ENCODE measurements at regions not wholly inside any gene's neighbourhood (a gene's known extent, or its start where the extent isn't known, plus 50 kb on each side); places are given as distances from the start of the nearest gene placed in this dataset.

DNA sequence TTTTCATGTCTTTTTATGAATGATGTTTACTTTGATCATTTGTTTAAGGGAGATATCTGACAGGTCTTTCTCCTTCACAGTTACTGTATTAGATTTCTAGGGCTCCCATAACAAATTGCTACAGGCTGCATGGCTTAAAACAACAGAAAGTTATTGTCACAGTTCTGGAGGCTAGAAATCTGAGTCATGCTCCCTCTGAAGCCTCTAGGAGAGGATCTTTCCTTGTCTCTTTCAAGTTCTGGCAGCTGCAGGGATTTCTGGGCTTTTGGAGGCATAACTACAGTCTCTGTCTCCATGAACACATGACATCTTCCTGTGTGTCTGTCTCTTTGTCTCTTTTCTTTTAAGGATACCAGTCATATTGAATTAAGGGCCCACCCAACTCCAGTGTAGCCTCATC lies 557.3 kb upstream of the SEMA6A start (continued):
- no peak for TF ChIP-seq JUNB (IDR thresholded peaks at IDR 0.05; ENCODE audit: unreplicated experiment)
- TF ChIP-seq EZH2phosphoT487 (IDR thresholded peaks at IDR 0.05; ENCODE audit: unreplicated experiment), result no peak
- TF ChIP-seq, protein P1, sequence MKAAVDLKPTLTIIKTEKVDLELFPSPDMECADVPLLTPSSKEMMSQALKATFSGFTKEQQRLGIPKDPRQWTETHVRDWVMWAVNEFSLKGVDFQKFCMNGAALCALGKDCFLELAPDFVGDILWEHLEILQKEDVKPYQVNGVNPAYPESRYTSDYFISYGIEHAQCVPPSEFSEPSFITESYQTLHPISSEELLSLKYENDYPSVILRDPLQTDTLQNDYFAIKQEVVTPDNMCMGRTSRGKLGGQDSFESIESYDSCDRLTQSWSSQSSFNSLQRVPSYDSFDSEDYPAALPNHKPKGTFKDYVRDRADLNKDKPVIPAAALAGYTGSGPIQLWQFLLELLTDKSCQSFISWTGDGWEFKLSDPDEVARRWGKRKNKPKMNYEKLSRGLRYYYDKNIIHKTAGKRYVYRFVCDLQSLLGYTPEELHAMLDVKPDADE (IDR thresholded peaks at IDR 0.05), result no peak
- no peak for TF ChIP-seq ZNF331 (CRISPR knock-in tag; IDR thresholded peaks at IDR 0.05; ENCODE audit: low read depth)

DNA sequence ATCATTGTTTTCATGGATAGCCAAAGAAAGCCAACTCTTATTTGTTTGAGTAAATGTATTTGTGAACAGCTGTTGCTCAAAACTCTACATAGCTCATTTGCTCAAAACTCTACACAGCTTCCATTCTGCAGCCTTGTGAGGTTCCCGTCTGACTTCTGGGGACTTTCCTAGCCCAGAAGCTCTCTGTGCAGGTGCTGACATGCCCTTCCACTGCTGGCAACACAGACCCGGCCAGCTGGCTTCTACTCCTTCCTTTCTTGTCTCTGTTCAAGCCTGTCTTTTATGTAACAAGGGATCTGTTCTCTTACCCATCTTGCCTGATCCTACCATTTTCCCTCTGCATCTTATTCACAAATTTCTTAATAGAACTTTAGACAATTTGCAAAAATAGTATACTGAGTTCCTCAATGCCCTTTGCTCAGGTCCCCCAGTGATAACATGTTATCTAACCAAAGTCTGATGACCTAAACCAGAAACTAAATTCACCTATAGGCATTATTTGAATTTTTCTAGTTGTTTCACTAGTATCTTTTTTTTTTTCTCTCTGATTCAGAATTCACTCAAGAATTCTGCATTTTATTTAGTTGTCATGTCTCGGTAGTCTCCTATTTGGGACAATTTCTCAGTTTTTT lies 556.5 kb upstream of the SEMA6A start:
- no peak overlapping the region for H3K27ac ChIP-seq (ENCODE audit: low read depth)
- H3K9me2 ChIP-seq (ENCODE audit: insufficient read depth), result no peaks in the 10 kb centered on the region; the same call in 1 of the 2 replicates
- H3K27me3 ChIP-seq (ENCODE audit: insufficient read depth), result no peaks in the 10 kb centered on the region
- ATAC-seq, result no peak
- H3K27me3 Mint-ChIP-seq (ENCODE audit: insufficient read depth, low read depth, poor library complexity), result peaks cover 2% of the 10 kb centered on the region
- H3K36me3 Mint-ChIP-seq (ENCODE audit: low read depth), result peaks cover 3% of the 10 kb centered on the region; the same call in 1 of the 3 replicates
- H4K20me1 ChIP-seq (replicated peaks; ENCODE audit: insufficient read depth), result no peaks in the 10 kb centered on the region
- H3K4me3 ChIP-seq, result no peak overlapping the region
- H3K36me3 ChIP-seq (ENCODE audit: insufficient read depth), result no peaks in the 10 kb centered on the region
- 0 out of 3 replicates have a peak, but pooled peaks cover 3% of the 10 kb centered on the region for H3K4me1 Mint-ChIP-seq
- H2AFZ ChIP-seq, result no peak overlapping the region
- no peaks in the 10 kb centered on the region for H3K79me2 ChIP-seq (replicated peaks; ENCODE audit: insufficient read depth)
- DNase-seq (ENCODE audit: low spot score), result no peak
- H3K4me2 ChIP-seq, result no peak overlapping the region
- H3K4me3 Mint-ChIP-seq, result no peak overlapping the region
- H3K9me3 Mint-ChIP-seq, result peaks cover 6% of the 10 kb centered on the region; the same call in 1 of the 3 replicates
- no peaks in the 10 kb centered on the region for H3F3A ChIP-seq (replicated peaks; ENCODE audit: low read depth)
- H3K27ac Mint-ChIP-seq, result no peak overlapping the region
- H3K4me1 ChIP-seq (ENCODE audit: insufficient read depth), result no peaks in the 10 kb centered on the region
- TF ChIP-seq NANOG (IDR thresholded peaks at IDR 0.05; ENCODE audit: borderline replicate concordance), result no peak
- no peak for TF ChIP-seq POLR2AphosphoS5 (IDR thresholded peaks at IDR 0.05; ENCODE audit: low read depth)
- no peak for TF ChIP-seq EZH2phosphoT487 (IDR thresholded peaks at IDR 0.05; ENCODE audit: unreplicated experiment)
- TF ChIP-seq STAT1 (IDR thresholded peaks at IDR 0.05; ENCODE audit: unreplicated experiment), result no peak
- TF ChIP-seq JUNB (IDR thresholded peaks at IDR 0.05; ENCODE audit: unreplicated experiment), result no peak
- TF ChIP-seq, protein P2, sequence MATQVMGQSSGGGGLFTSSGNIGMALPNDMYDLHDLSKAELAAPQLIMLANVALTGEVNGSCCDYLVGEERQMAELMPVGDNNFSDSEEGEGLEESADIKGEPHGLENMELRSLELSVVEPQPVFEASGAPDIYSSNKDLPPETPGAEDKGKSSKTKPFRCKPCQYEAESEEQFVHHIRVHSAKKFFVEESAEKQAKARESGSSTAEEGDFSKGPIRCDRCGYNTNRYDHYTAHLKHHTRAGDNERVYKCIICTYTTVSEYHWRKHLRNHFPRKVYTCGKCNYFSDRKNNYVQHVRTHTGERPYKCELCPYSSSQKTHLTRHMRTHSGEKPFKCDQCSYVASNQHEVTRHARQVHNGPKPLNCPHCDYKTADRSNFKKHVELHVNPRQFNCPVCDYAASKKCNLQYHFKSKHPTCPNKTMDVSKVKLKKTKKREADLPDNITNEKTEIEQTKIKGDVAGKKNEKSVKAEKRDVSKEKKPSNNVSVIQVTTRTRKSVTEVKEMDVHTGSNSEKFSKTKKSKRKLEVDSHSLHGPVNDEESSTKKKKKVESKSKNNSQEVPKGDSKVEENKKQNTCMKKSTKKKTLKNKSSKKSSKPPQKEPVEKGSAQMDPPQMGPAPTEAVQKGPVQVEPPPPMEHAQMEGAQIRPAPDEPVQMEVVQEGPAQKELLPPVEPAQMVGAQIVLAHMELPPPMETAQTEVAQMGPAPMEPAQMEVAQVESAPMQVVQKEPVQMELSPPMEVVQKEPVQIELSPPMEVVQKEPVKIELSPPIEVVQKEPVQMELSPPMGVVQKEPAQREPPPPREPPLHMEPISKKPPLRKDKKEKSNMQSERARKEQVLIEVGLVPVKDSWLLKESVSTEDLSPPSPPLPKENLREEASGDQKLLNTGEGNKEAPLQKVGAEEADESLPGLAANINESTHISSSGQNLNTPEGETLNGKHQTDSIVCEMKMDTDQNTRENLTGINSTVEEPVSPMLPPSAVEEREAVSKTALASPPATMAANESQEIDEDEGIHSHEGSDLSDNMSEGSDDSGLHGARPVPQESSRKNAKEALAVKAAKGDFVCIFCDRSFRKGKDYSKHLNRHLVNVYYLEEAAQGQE (IDR thresholded peaks at IDR 0.05; ENCODE audit: unreplicated experiment), result no peak
- TF ChIP-seq, protein P3, sequence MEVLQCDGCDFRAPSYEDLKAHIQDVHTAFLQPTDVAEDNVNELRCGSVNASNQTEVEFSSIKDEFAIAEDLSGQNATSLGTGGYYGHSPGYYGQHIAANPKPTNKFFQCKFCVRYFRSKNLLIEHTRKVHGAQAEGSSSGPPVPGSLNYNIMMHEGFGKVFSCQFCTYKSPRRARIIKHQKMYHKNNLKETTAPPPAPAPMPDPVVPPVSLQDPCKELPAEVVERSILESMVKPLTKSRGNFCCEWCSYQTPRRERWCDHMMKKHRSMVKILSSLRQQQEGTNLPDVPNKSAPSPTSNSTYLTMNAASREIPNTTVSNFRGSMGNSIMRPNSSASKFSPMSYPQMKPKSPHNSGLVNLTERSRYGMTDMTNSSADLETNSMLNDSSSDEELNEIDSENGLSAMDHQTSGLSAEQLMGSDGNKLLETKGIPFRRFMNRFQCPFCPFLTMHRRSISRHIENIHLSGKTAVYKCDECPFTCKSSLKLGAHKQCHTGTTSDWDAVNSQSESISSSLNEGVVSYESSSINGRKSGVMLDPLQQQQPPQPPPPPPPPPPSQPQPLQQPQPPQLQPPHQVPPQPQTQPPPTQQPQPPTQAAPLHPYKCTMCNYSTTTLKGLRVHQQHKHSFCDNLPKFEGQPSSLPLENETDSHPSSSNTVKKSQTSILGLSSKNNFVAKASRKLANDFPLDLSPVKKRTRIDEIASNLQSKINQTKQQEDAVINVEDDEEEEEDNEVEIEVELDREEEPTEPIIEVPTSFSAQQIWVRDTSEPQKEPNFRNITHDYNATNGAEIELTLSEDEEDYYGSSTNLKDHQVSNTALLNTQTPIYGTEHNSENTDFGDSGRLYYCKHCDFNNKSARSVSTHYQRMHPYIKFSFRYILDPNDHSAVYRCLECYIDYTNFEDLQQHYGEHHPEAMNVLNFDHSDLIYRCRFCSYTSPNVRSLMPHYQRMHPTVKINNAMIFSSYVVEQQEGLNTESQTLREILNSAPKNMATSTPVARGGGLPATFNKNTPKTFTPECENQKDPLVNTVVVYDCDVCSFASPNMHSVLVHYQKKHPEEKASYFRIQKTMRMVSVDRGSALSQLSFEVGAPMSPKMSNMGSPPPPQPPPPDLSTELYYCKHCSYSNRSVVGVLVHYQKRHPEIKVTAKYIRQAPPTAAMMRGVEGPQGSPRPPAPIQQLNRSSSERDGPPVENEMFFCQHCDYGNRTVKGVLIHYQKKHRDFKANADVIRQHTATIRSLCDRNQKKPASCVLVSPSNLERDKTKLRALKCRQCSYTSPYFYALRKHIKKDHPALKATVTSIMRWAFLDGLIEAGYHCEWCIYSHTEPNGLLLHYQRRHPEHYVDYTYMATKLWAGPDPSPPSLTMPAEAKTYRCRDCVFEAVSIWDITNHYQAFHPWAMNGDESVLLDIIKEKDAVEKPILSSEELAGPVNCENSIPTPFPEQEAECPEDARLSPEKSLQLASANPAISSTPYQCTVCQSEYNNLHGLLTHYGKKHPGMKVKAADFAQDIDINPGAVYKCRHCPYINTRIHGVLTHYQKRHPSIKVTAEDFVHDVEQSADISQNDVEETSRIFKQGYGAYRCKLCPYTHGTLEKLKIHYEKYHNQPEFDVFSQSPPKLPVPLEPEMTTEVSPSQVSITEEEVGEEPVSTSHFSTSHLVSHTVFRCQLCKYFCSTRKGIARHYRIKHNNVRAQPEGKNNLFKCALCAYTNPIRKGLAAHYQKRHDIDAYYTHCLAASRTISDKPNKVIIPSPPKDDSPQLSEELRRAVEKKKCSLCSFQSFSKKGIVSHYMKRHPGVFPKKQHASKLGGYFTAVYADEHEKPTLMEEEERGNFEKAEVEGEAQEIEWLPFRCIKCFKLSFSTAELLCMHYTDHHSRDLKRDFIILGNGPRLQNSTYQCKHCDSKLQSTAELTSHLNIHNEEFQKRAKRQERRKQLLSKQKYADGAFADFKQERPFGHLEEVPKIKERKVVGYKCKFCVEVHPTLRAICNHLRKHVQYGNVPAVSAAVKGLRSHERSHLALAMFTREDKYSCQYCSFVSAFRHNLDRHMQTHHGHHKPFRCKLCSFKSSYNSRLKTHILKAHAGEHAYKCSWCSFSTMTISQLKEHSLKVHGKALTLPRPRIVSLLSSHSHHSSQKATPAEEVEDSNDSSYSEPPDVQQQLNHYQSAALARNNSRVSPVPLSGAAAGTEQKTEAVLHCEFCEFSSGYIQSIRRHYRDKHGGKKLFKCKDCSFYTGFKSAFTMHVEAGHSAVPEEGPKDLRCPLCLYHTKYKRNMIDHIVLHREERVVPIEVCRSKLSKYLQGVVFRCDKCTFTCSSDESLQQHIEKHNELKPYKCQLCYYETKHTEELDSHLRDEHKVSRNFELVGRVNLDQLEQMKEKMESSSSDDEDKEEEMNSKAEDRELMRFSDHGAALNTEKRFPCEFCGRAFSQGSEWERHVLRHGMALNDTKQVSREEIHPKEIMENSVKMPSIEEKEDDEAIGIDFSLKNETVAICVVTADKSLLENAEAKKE (CRISPR knock-in tag; IDR thresholded peaks at IDR 0.05), result no peak
- no peak for TF ChIP-seq ZNF114 (CRISPR knock-in tag; IDR thresholded peaks at IDR 0.05)
- TF ChIP-seq, protein P4, sequence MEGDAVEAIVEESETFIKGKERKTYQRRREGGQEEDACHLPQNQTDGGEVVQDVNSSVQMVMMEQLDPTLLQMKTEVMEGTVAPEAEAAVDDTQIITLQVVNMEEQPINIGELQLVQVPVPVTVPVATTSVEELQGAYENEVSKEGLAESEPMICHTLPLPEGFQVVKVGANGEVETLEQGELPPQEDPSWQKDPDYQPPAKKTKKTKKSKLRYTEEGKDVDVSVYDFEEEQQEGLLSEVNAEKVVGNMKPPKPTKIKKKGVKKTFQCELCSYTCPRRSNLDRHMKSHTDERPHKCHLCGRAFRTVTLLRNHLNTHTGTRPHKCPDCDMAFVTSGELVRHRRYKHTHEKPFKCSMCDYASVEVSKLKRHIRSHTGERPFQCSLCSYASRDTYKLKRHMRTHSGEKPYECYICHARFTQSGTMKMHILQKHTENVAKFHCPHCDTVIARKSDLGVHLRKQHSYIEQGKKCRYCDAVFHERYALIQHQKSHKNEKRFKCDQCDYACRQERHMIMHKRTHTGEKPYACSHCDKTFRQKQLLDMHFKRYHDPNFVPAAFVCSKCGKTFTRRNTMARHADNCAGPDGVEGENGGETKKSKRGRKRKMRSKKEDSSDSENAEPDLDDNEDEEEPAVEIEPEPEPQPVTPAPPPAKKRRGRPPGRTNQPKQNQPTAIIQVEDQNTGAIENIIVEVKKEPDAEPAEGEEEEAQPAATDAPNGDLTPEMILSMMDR (conservative IDR thresholded peaks at IDR 0.05; ENCODE audit: low read depth in 2 of 2), result no peak
- no peak for TF ChIP-seq CREB1 (CRISPR knock-in tag; IDR thresholded peaks at IDR 0.05; ENCODE audit: low read depth)
- TF ChIP-seq EZH2 (IDR thresholded peaks at IDR 0.05; ENCODE audit: low read depth, unreplicated experiment), result no peak

Measured in GM23338 (cell line).